Gastroesophageal sphincter (tissue), 3 donors: ENCODE measurements at regions not wholly inside any gene's neighbourhood (a gene's known extent, or its start where the extent isn't known, plus 50 kb on each side); places are given as distances from the start of the nearest gene placed in this dataset.

Source experiments
- CTCF ChIP-seq, 4 experiments: fragments of 200-600 bp in 2 of 4; fragments of 450-650 bp in 2 of 4; sonication (generic) in 1 of 4; IDR thresholded peaks; one replicate each; pipeline ENCODE4 v1.5.1; 2017 to 2019; ENCODE audit warnings: antibody characterized with exemption in 4 of 4, mild to moderate bottlenecking in 2 of 4, moderate library complexity in 2 of 4
- EP300 ChIP-seq: sonication (generic); formaldehyde crosslinking; IDR thresholded peaks from one replicate; pipeline ENCODE4 v1.6.1; 2017; ENCODE audit warnings: antibody characterized with exemption, mild to moderate bottlenecking
- POLR2A ChIP-seq, 2 donors: fragments of 450-650 bp; IDR thresholded peaks; one replicate each; pipeline ENCODE4 v1.6.1; 2017; ENCODE audit warnings: antibody characterized with exemption in 2 of 2, mild to moderate bottlenecking in 2 of 2, moderate library complexity in 1 of 2

GRCh38 chr22:47779474-47779873 lies 1017.0 kb downstream of the TBC1D22A start:
- TF ChIP-seq CTCF (IDR thresholded peaks at IDR 0.05) (no peak), POLR2A (IDR thresholded peaks at IDR 0.05) (no peak), EP300 (no peak)
